GM12878 (cell line): ENCODE measurements at regions not wholly inside any gene's neighbourhood (a gene's known extent, or its start where the extent isn't known, plus 50 kb on each side); places are given as distances from the start of the nearest gene placed in this dataset.

Source experiments
- ATAC-seq: fragments of 200-7000 bp; cut with Tn5 transposase; 3 replicates; pipeline ENCODE4 v1.9.1; 2020; ENCODE audit warnings: mild to moderate bottlenecking, moderate library complexity
- BruUV-seq: library from RNA; stranded (reverse); fragments of 400-500 nt; replicated peaks from 2 replicates; lab custom pipeline; 2021; lab: Mats Ljungman, UMichigan
- CTCF ChIA-PET: fragments of 300-600 bp; sonication (Branson Sonifier 250); formaldehyde crosslinking; extraction: SDS; loops from one replicate; lab custom pipeline; 2021; ENCODE audit warnings: inconsistent platforms; lab: Yijun Ruan, JAX
- POLR2A ChIA-PET: fragments of 350-600 bp; formaldehyde crosslinking; extraction: SDS; loops from one replicate; lab custom pipeline; 2021; ENCODE audit warnings: inconsistent platforms; lab: Charles Lee
- RAD21 ChIA-PET: fragments of 300-600 bp; sonication (Branson Sonifier 250); formaldehyde crosslinking; loops from one replicate; lab custom pipeline; 2023; ENCODE audit warnings: antibody characterized with exemption; ENCODE audit not compliant: unreplicated experiment; lab: Charles Lee
- SMC1A ChIA-PET: fragments of 300-600 bp; sonication (Branson Sonifier 250); formaldehyde crosslinking; loops from one replicate; lab custom pipeline; 2023; ENCODE audit not compliant: unreplicated experiment, uncharacterized antibody; lab: Charles Lee
- DNase-seq: peaks from one replicate; pipeline ENCODE4 v3.0.0-alpha.2; 2011; ENCODE audit warnings: low read depth, low spot score
- FAIRE-seq: peaks from 3 replicates; lab custom pipeline; 2011; peaks lifted over from hg19 to GRCh38; lab: Jason Lieb, UNC
- H2AFZ ChIP-seq: 2 replicates; pipeline ENCODE4 v1.6.0; 2011; ENCODE audit warnings: low read depth, low read length, control low read depth; ENCODE audit not compliant: control insufficient read depth
- H3K27ac ChIP-seq: 2 replicates; pipeline ENCODE4 v1.5.1; 2011; ENCODE audit warnings: control low read depth; ENCODE audit not compliant: control insufficient read depth, insufficient read depth
- H3K27me3 ChIP-seq, 2 experiments: replicated peaks in 1 of 2; 2 replicates each; pipeline versions ENCODE4 v1.6.0 to v1.6.1; 2011; ENCODE audit warnings: low read length in 1 of 2; ENCODE audit not compliant: control insufficient read depth in 2 of 2, insufficient read depth in 2 of 2
- H3K36me3 ChIP-seq, 2 experiments: 2 replicates each; pipeline ENCODE4 v1.5.1; 2011; ENCODE audit warnings: low read length in 1 of 2; ENCODE audit not compliant: control insufficient read depth in 2 of 2, insufficient read depth in 2 of 2
- H3K4me1 ChIP-seq: 2 replicates; pipeline ENCODE4 v1.6.1; 2011; ENCODE audit warnings: mild to moderate bottlenecking, low read length, moderate library complexity, mixed read lengths; ENCODE audit not compliant: control insufficient read depth, insufficient read depth
- H3K4me2 ChIP-seq: 2 replicates; pipeline ENCODE4 v1.6.0; 2011; ENCODE audit warnings: control low read depth; ENCODE audit not compliant: control insufficient read depth, insufficient read depth
- H3K4me3 ChIP-seq: fragments of 200-600 bp; sonication (generic); 2 replicates; pipeline ENCODE4 v1.5.1; 2016
- H3K79me2 ChIP-seq: 2 replicates; pipeline ENCODE4 v1.6.0; 2011; ENCODE audit warnings: low read length; ENCODE audit not compliant: control insufficient read depth, insufficient read depth
- H3K9ac ChIP-seq: 2 replicates; pipeline ENCODE4 v1.8.0; 2011; ENCODE audit warnings: low read length, control low read depth, mixed read lengths; ENCODE audit not compliant: control insufficient read depth, insufficient read depth
- H3K9me3 ChIP-seq: replicated peaks from 3 replicates; pipeline ENCODE4 v1.5.1; 2011; ENCODE audit warnings: mild to moderate bottlenecking, low read length; ENCODE audit not compliant: control insufficient read depth, insufficient read depth
- H4K20me1 ChIP-seq: 2 replicates; pipeline ENCODE4 v1.6.0; 2011; ENCODE audit not compliant: control insufficient read depth, insufficient read depth
- BACH1 ChIP-seq: fragments of 450-650 bp; IDR thresholded peaks from 2 replicates; pipeline ENCODE4 v1.6.1; 2017; ENCODE audit warnings: mild to moderate bottlenecking, borderline replicate concordance
- BHLHE40 ChIP-seq, 2 experiments: fragments of 450-650 bp in 1 of 2; IDR thresholded peaks; 2 replicates each; pipeline ENCODE4 v1.6.1; 2011 to 2017; ENCODE audit warnings: low read depth in 2 of 2, borderline replicate concordance in 1 of 2, improper control_type of control experiment in 1 of 2, low read length in 1 of 2, mild to moderate bottlenecking in 1 of 2
- CREM ChIP-seq: IDR thresholded peaks from 2 replicates; pipeline ENCODE4 v1.6.1; 2014; ENCODE audit warnings: antibody characterized with exemption, low read depth
- DPF2 ChIP-seq: fragments of 450-650 bp; IDR thresholded peaks from 2 replicates; pipeline ENCODE4 v1.6.1; 2017; ENCODE audit warnings: mild to moderate bottlenecking
- EP300 ChIP-seq, 2 experiments: fragments of 150-350 bp in 1 of 2; IDR thresholded peaks; 2 replicates each; pipeline ENCODE4 v1.6.1; 2011 to 2012; ENCODE audit warnings: low read depth in 2 of 2, low read length in 2 of 2, borderline replicate concordance in 1 of 2, improper control_type of control experiment in 1 of 2, inconsistent platforms in 1 of 2; ENCODE audit not compliant: control insufficient read depth in 1 of 2
- HCFC1 ChIP-seq: fragments of 150-350 bp; IDR thresholded peaks from 2 replicates; pipeline ENCODE4 v1.6.1; 2014; ENCODE audit warnings: low read length
- PML ChIP-seq: IDR thresholded peaks from 2 replicates; pipeline ENCODE4 v1.6.1; 2012; ENCODE audit warnings: low read length, inconsistent platforms
- POU2F2 ChIP-seq: IDR thresholded peaks from 3 replicates; pipeline ENCODE4 v1.6.1; 2011; ENCODE audit warnings: low read depth, mild to moderate bottlenecking, low read length, borderline replicate concordance
- RAD21 ChIP-seq: IDR thresholded peaks from 2 replicates; pipeline ENCODE4 v1.6.1; 2011; ENCODE audit warnings: mild to moderate bottlenecking, low read depth, low read length, moderate library complexity; ENCODE audit not compliant: insufficient read depth
- SIX5 ChIP-seq: IDR thresholded peaks from 2 replicates; pipeline ENCODE4 v1.6.1; 2011; ENCODE audit warnings: mild to moderate bottlenecking, low read depth, low read length, moderate library complexity; ENCODE audit not compliant: severe bottlenecking
- SKIL ChIP-seq: fragments of 450-650 bp; IDR thresholded peaks from 2 replicates; pipeline ENCODE4 v1.6.1; 2017; ENCODE audit warnings: mild to moderate bottlenecking, low read depth, inconsistent platforms; ENCODE audit not compliant: poor library complexity, severe bottlenecking
- SMAD5 ChIP-seq: IDR thresholded peaks from 2 replicates; pipeline ENCODE4 v1.6.1; 2016; ENCODE audit warnings: antibody characterized with exemption, low read depth
- SP1 ChIP-seq: IDR thresholded peaks from one replicate; pipeline ENCODE4 v1.6.1; 2011; ENCODE audit warnings: low read depth, low read length
- YBX1 ChIP-seq: fragments of 450-650 bp; IDR thresholded peaks from 2 replicates; pipeline ENCODE4 v1.6.1; 2016; ENCODE audit warnings: antibody characterized with exemption
- ZNF384 ChIP-seq: IDR thresholded peaks from 2 replicates; pipeline ENCODE4 v1.6.1; 2012; ENCODE audit warnings: low read depth, mild to moderate bottlenecking, low read length, improper control_type of control experiment, borderline replicate concordance
- ZNF622 ChIP-seq: fragments of 450-650 bp; IDR thresholded peaks from 2 replicates; pipeline ENCODE4 v1.6.1; 2017; ENCODE audit warnings: mild to moderate bottlenecking, inconsistent platforms
- ZSCAN29 ChIP-seq: fragments of 450-650 bp; IDR thresholded peaks from 2 replicates; pipeline ENCODE4 v1.6.1; 2017; ENCODE audit warnings: mild to moderate bottlenecking, moderate library complexity
- WGBS: methylation state at CpG from one replicate; pipeline ENCODE4 v1.1.6; 2016; ENCODE audit warnings: low lambda C conversion rate; ENCODE audit not compliant: insufficient replicate concordance, insufficient coverage; ENCODE audit errors: missing lambda C conversion rate; 5-methylcytosine and 5-hydroxymethylcytosine counted together
- in situ Hi-C: fragments of 300-500 bp; cut with MboI; formaldehyde crosslinking; loops from 9 replicates; pipeline ENCODE4 v1.14.3; 2018; ENCODE audit warnings: mixed read lengths
- intact Hi-C: fragments of 100-400 bp; cut with micrococcal nuclease; formaldehyde crosslinking; loops from one replicate; pipeline ENCODE4 v1.14.2; 2022; ENCODE audit not compliant: unreplicated experiment
- TF ChIP-seq, protein P1 (sequence below): IDR thresholded peaks from 2 replicates; pipeline ENCODE4 v1.6.1; 2011; ENCODE audit warnings: low read depth, low read length, improper control_type of control experiment, borderline replicate concordance

DNA sequence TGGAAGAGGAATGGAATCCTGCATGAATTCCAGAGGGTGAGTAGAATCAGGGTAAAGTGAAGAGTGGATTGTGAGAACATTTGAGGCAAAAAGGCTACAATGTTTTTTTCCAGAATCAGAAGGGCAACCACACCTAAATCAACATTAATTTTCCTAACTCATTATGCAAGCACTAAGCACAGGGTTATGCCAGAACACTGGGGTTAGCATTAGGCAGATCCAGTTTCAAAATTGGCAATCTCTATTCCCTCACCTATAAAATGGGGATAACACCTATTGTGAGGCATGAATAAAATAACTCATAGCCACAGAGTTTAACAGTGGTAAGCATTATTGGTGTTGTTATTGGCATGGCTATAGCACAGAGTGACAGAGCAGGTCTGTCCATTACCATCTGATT is 378.6 kb upstream of the FAT3 start:
- in situ Hi-C loops, result no loop called here

GRCh38 chr11:91840640-91841240 is 383.9 kb upstream of the FAT3 start:
- WGBS, result 61% methylated on average over 4 of the region's 4 CpGs
- TF ChIP-seq BHLHE40 (IDR thresholded peaks at IDR 0.05; ENCODE audit: borderline replicate concordance in 1 of 2, low read depth in 2 of 2, low read length in 1 of 2), result no peak
- TF ChIP-seq POU2F2, result no peak
- TF ChIP-seq SKIL, result no peak
- no peak for TF ChIP-seq ZNF622
- TF ChIP-seq SP1, result no peak
- no peak for TF ChIP-seq ZNF384
- no peak for TF ChIP-seq BACH1
- no peak for TF ChIP-seq DPF2
- TF ChIP-seq, protein P1, sequence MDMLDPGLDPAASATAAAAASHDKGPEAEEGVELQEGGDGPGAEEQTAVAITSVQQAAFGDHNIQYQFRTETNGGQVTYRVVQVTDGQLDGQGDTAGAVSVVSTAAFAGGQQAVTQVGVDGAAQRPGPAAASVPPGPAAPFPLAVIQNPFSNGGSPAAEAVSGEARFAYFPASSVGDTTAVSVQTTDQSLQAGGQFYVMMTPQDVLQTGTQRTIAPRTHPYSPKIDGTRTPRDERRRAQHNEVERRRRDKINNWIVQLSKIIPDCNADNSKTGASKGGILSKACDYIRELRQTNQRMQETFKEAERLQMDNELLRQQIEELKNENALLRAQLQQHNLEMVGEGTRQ, result no peak
- TF ChIP-seq SMAD5, result no peak
- TF ChIP-seq RAD21, result no peak
- no peak for TF ChIP-seq SIX5
- TF ChIP-seq HCFC1, result no peak
- no peak for TF ChIP-seq YBX1
- no peak for TF ChIP-seq EP300 (IDR thresholded peaks at IDR 0.05; ENCODE audit: borderline replicate concordance in 1 of 2, control insufficient read depth in 1 of 2, low read depth in 2 of 2, low read length in 2 of 2)

More for the DNA sequence above, 378.6 kb upstream of the FAT3 start:
- CTCF ChIA-PET, result no interaction called here
- Histone ChIP-seq H3K36me3 (no peaks in the 10 kb centered on the region), H2AFZ (no peak overlapping the region), H3K4me3 (no peak overlapping the region), H3K4me2 (no peak overlapping the region), H3K79me2 (no peaks in the 10 kb centered on the region), H3K9me3 (no peaks in the 10 kb centered on the region), H3K9ac (no peak overlapping the region), H3K27me3 (no peaks in the 10 kb centered on the region)
- no peak for FAIRE-seq
- SMC1A ChIA-PET, result no interaction called here
- RAD21 ChIA-PET, result no interaction called here
- POLR2A ChIA-PET, result no interaction called here
- no peak for TF ChIP-seq CREM
- TF ChIP-seq ZSCAN29, result no peak
- no peak for TF ChIP-seq PML
- TF ChIP-seq, all 136 proteins: peak for 0
- no peak for DNase-seq
- H4K20me1 ChIP-seq, result no peaks in the 10 kb centered on the region
- no peak overlapping the region for H3K27ac ChIP-seq
- BruUV-seq, result no TSS peak
- no peak for ATAC-seq
- intact Hi-C loops, result no loop called here
- no peaks in the 10 kb centered on the region for H3K4me1 ChIP-seq

More at GRCh38 chr11:91840640-91841240, 383.9 kb upstream of the FAT3 start:
- Histone ChIP-seq H3K36me3 (no peaks in the 10 kb centered on the region), H3K27me3 (no peaks in the 10 kb centered on the region), H3K4me3 (no peak overlapping the region), H3K79me2 (no peaks in the 10 kb centered on the region), H3K27ac (no peak overlapping the region), H3K9ac (no peak overlapping the region), H3K9me3 (no peaks in the 10 kb centered on the region), H3K4me1 (no peaks in the 10 kb centered on the region), H4K20me1 (no peaks in the 10 kb centered on the region), H3K4me2 (no peak overlapping the region), H2AFZ (no peak overlapping the region)
- ATAC-seq, result no peak
- no peak for FAIRE-seq
- in situ Hi-C loops (no loop called here), intact Hi-C loops (no loop called here)
- POLR2A ChIA-PET, result no interaction called here
- RAD21 ChIA-PET, result interaction anchor here (1.2 kb wide), 1 partner anchor 40 kb away, joined by 3 read pairs; no protein-coding TSS in a partner anchor
- no peak for DNase-seq
- SMC1A ChIA-PET, result interaction anchor here (1.4 kb wide), 1 partner anchor 10 kb away, joined by 4 read pairs; no protein-coding TSS in a partner anchor
- CTCF ChIA-PET, result no interaction called here
- BruUV-seq, result no TSS peak
